ENCODE measurements at regions not wholly inside any gene's neighbourhood (a gene's known extent, or its start where the extent isn't known, plus 50 kb on each side); places are given as distances from the start of the nearest gene placed in this dataset.

GRCh38 chr13:34303346-34303745 lies 485.4 kb downstream of the RFC3 start:
- Histone ChIP-seq H3K4me3 (no peak overlapping the region), H3K4me1 (peaks cover 0 to 23% (median 9%) of the 10 kb centered on the region in 3 donors), H3K27ac (peak overlapping the region in 1 of 4 donors; percentile 50), H3K9me3 (no peaks in the 10 kb centered on the region), H3K27me3 (no peaks in the 10 kb centered on the region), H3K36me3 (no peaks in the 10 kb centered on the region)
- TF ChIP-seq CTCF (IDR thresholded peaks at IDR 0.05): no peak
- no peak for TF ChIP-seq POLR2A (IDR thresholded peaks at IDR 0.05)
- intact Hi-C loops (cut with DNase I): no loop called here
- no peak for DNase-seq

GRCh38 chr13:34307607-34308006 lies 489.7 kb downstream of the RFC3 start:
- intact Hi-C loops (cut with DNase I): no loop called here
- Histone ChIP-seq H3K36me3 (no peaks in the 10 kb centered on the region), H3K27ac (no peak overlapping the region), H3K9me3 (no peaks in the 10 kb centered on the region), H3K27me3 (no peaks in the 10 kb centered on the region), H3K4me3 (no peak overlapping the region), H3K4me1 (peaks cover 0 to 9% (median 0%) of the 10 kb centered on the region in 3 donors)
- WGBS, 2 donors: 62 to 65% methylated on average over 5 of the region's 5 CpGs
- TF ChIP-seq POLR2A (IDR thresholded peaks at IDR 0.05): no peak
- no peak for TF ChIP-seq CTCF (IDR thresholded peaks at IDR 0.05)
- DNase-seq: no peak

- WGBS, 2 donors: 64 to 86% methylated on average over 1 of the region's 1 CpG
- H3K36me3 ChIP-seq: no peaks in the 10 kb centered on the region
- intact Hi-C loops (cut with DNase I): no loop called here
- peaks cover 0 to 4% (median 0%) of the 10 kb centered on the region in 3 donors for H3K4me1 ChIP-seq
- no peak overlapping the region for H3K27ac ChIP-seq
- no peak for TF ChIP-seq POLR2A (IDR thresholded peaks at IDR 0.05)
- DNase-seq: no peak
- no peak overlapping the region for H3K4me3 ChIP-seq
- H3K9me3 ChIP-seq: no peaks in the 10 kb centered on the region
- no peaks in the 10 kb centered on the region for H3K27me3 ChIP-seq
These were observed 490.8 kb downstream of the RFC3 start for GRCh38 chr13:34308725-34309124.

- H3K4me1 ChIP-seq: no peaks in the 10 kb centered on the region
- 92 to 96% methylated on average over 3 of the region's 3 CpGs for WGBS, 2 donors
- H3K27ac ChIP-seq: no peak overlapping the region
- H3K9me3 ChIP-seq: no peaks in the 10 kb centered on the region
- no peaks in the 10 kb centered on the region for H3K27me3 ChIP-seq
- DNase-seq: no peak
- no peaks in the 10 kb centered on the region for H3K36me3 ChIP-seq
- intact Hi-C loops (cut with DNase I): no loop called here
- no peak overlapping the region for H3K4me3 ChIP-seq
- TF ChIP-seq POLR2A (IDR thresholded peaks at IDR 0.05) (no peak), CTCF (IDR thresholded peaks at IDR 0.05) (no peak)
These were observed 492.6 kb downstream of the RFC3 start for GRCh38 chr13:34310539-34310938.

- no peak overlapping the region for H3K4me3 ChIP-seq
- H3K27ac ChIP-seq: no peak overlapping the region
- intact Hi-C loops (cut with DNase I): no loop called here
- H3K36me3 ChIP-seq: no peaks in the 10 kb centered on the region
- no peaks in the 10 kb centered on the region for H3K4me1 ChIP-seq
- no peak for DNase-seq
- no peaks in the 10 kb centered on the region for H3K9me3 ChIP-seq
- H3K27me3 ChIP-seq: no peaks in the 10 kb centered on the region
- TF ChIP-seq CTCF (IDR thresholded peaks at IDR 0.05) (no peak), POLR2A (IDR thresholded peaks at IDR 0.05) (no peak)
These were observed 493.3 kb downstream of the RFC3 start for GRCh38 chr13:34311251-34311650.

- TF ChIP-seq CTCF (IDR thresholded peaks at IDR 0.05) (no peak), POLR2A (IDR thresholded peaks at IDR 0.05) (no peak)
- DNase-seq: no peak
- Histone ChIP-seq H3K36me3 (no peaks in the 10 kb centered on the region), H3K9me3 (no peaks in the 10 kb centered on the region), H3K4me3 (no peak overlapping the region), H3K4me1 (no peaks in the 10 kb centered on the region), H3K27ac (no peak overlapping the region), H3K27me3 (no peaks in the 10 kb centered on the region)
- intact Hi-C loops (cut with DNase I): no loop called here
- WGBS, 2 donors: 90 to 100% methylated on average over 1 of the region's 1 CpG
These were observed 494.6 kb downstream of the RFC3 start for GRCh38 chr13:34312578-34312977.

Measured in esophagus squamous epithelium (tissue), 5 donors.